NCI-H524 (cell line): ENCODE measurements at regions not wholly inside any gene's neighbourhood (a gene's known extent, or its start where the extent isn't known, plus 50 kb on each side); places are given as distances from the start of the nearest gene placed in this dataset.

Experiments used
- DNase-seq, 2 experiments: peaks; one replicate each; lab custom pipeline; 2025; lab: John Stamatoyannopoulos, UW

GRCh38 chr11:115965767-115966504 is 461.7 kb upstream of the CADM1 start:
- peak; percentile 51 to 80 for DNase-seq

- DNase-seq: no peak
Observed at GRCh38 chr11:115964091-115964490, 459.9 kb upstream of the CADM1 start.

- DNase-seq: peak; percentile 23 to 63
Observed at GRCh38 chr11:115963156-115963555, 458.9 kb upstream of the CADM1 start.

- peak in 1 of 2 experiments; percentile 10 for DNase-seq
Observed at GRCh38 chr11:115961159-115962003, 457.2 kb upstream of the CADM1 start.

- peak; percentile 11 to 56 for DNase-seq
Observed at GRCh38 chr11:115959081-115959486, 454.9 kb upstream of the CADM1 start.

GRCh38 chr11:115958089-115959000 is 454.1 kb upstream of the CADM1 start:
- no peak for DNase-seq

GRCh38 chr11:115955803-115956202 is 451.6 kb upstream of the CADM1 start:
- no peak for DNase-seq

- no peak for DNase-seq
Observed at GRCh38 chr11:115950660-115951059, 446.4 kb upstream of the CADM1 start.

- DNase-seq: no peak
Observed at GRCh38 chr11:115944596-115944995, 440.4 kb upstream of the CADM1 start.

- DNase-seq: no peak
Observed at GRCh38 chr11:115942011-115942410, 437.8 kb upstream of the CADM1 start.

GRCh38 chr11:115941481-115941993 is 437.3 kb upstream of the CADM1 start:
- no peak for DNase-seq

GRCh38 chr11:115941044-115941443 is 436.8 kb upstream of the CADM1 start:
- DNase-seq: no peak

- peak; percentile 85 to 93 for DNase-seq
Observed at GRCh38 chr11:115939731-115940421, 435.7 kb upstream of the CADM1 start.

GRCh38 chr11:115939104-115939730 is 435.0 kb upstream of the CADM1 start:
- DNase-seq: peak; percentile 43 to 45

GRCh38 chr11:115933564-115933963 is 429.3 kb upstream of the CADM1 start:
- peak in 1 of 2 experiments; percentile 43 for DNase-seq

- DNase-seq: peak; percentile 13 to 51
Observed at GRCh38 chr11:115931548-115932083, 427.4 kb upstream of the CADM1 start.

- no peak for DNase-seq
Observed at GRCh38 chr11:115930886-115931547, 426.8 kb upstream of the CADM1 start.

- DNase-seq: peak in 1 of 2 experiments; percentile 26
Observed at GRCh38 chr11:115930291-115930690, 426.1 kb upstream of the CADM1 start.

GRCh38 chr11:115929618-115930129 is 425.5 kb upstream of the CADM1 start:
- peak in 1 of 2 experiments; percentile 10 for DNase-seq

GRCh38 chr11:115928811-115929210 is 424.6 kb upstream of the CADM1 start:
- peak in 1 of 2 experiments; percentile 50 for DNase-seq
